GM21526 (cell line): ENCODE measurements at regions not wholly inside any gene's neighbourhood (a gene's known extent, or its start where the extent isn't known, plus 50 kb on each side); places are given as distances from the start of the nearest gene placed in this dataset.
"Not testable (repeated sequence)": the region's sequence is repeated elsewhere in the genome, so short reads cannot be mapped to it uniquely, and the experiment has no call there.

Experiments
- ATAC-seq: cut with Tn5 transposase; IDR thresholded peaks from one replicate; pipeline ENCODE4 v1.9.1; 2021; ENCODE audit warnings: moderate library complexity; ENCODE audit not compliant: unreplicated experiment, low FRiP score

DNA sequence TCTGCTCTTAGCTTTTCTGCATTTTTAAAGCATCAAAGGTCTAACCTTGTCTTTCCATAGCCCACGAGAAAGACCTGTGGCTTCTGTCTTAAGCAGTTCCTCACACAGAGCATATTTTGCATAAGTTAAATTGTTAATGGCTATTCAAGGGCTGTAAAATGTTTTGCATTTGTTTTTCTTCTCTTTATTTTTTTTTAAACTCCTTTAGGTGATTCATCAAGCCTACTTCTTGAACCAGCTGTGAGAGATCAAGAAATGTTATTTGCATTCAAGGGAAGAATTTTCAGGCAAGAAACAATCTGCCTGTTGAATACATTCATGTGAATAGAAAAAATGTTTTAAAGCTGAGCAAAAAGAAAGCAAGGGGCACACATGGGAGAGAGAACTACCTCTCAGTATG, 423.8 kb upstream of the FRG1 start:
- no peak for ATAC-seq

DNA sequence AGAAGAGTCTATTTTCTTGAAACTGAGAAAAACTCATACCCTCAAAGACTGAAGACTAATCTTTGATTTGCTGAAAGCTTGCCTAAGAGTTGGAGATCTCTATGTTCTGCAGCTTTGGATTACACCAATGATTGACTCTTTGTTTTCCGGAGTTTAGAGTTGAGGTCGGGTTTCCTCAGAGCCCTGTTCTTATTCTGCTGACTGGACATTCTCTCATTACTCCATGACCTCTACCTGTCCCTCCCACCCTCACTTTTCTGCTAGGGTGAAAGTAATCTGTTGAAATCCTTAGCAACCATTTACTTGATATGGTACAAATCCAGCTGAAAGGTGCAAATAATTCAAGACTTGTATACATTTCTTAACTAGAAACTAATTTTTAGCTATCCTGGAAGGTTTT, 421.5 kb upstream of the FRG1 start:
- ATAC-seq, result no peak

DNA sequence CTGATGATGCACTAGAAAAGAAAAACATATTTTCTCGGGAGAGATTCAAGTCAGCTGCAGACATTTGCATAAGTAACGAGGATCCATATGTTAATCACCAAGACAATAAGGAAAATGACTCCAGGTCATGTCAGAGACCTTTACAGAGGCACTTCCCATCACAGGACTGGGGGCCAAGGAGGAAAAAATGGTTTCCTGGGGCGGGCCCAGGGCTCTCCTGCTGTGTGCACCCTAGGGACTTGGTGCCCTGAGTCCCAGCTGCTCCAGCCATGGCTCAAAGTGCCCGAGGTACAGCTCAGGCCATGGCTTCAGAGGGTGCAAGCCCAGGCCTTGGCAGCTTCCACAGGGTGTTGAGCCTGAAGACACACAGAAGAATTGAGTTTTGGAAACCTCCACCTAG, 415.4 kb upstream of the FRG1 start:
- no peak for ATAC-seq

- no peak for ATAC-seq
These were observed 409.8 kb upstream of the FRG1 start for GRCh38 chr4:189530848-189531247.

GRCh38 chr4:189533603-189534002, 407.1 kb upstream of the FRG1 start:
- no peak for ATAC-seq

GRCh38 chr4:189547559-189547958, 393.1 kb upstream of the FRG1 start:
- ATAC-seq, result no peak

GRCh38 chr4:189548484-189549125, 392.1 kb upstream of the FRG1 start:
- ATAC-seq, result no peak

DNA sequence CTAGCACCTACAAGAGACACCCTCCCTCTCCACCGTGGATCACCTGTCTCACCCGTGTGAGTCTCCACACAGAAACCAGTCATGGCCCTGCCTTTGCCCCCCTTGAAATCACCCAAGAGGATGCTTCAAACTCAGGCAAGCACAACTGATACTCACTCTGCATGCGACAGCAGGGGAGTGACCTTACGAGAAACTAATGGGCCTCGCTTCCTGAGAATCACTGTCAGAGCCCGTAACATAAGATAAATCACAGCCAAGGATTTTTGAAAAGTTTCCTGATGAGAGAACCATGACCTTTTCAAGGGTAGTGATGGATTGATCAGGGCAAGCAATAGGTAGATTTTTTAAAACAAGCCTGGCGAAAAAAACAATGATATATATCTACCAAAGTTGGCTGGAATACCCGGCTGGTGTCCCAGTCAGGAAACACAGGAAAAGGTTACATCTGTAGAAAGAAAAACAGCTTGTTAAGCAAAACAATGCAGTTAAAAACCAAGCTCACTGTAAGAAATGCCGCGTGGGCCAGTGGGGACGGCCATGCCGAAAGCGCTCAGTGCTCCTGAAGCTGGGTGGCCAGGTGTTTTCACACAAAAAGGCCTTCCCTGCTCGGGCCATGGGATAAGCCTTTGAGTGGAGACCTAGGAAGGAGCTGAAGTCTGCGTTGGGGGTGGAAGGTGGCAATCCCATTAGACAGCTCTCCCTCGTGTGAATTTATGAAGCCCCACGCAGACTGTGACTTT, 388.6 kb upstream of the FRG1 start:
- ATAC-seq, result not testable (repeated sequence)

GRCh38 chr4:189560605-189561004, 380.1 kb upstream of the FRG1 start:
- ATAC-seq, result not testable (repeated sequence)

- ATAC-seq, result not testable (repeated sequence)
These were observed 376.9 kb upstream of the FRG1 start for GRCh38 chr4:189563751-189564150.

- not testable (repeated sequence) for ATAC-seq
These were observed 374.4 kb upstream of the FRG1 start for GRCh38 chr4:189566271-189566670.

DNA sequence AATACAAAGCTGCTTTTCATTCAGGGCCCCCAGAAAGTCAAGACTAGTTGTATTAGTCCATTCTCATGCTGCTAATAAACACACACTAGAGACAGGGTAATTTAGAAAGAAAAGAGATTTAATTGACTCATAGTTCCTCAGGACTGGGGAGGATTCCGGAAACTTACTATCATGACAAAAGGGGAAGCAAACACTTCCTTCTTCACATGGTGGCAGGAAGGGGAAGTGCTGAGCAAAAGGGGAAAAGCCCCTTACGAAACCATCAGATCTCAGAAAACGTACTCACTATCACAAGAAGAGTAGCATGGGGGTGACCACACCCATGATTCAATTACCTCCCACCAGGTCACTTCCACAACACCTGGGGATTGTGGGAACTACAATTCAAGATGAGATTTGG, 373.8 kb upstream of the FRG1 start:
- ATAC-seq, result not testable (repeated sequence)

- ATAC-seq, result not testable (repeated sequence)
These were observed 361.0 kb upstream of the FRG1 start for GRCh38 chr4:189579645-189580044.

DNA sequence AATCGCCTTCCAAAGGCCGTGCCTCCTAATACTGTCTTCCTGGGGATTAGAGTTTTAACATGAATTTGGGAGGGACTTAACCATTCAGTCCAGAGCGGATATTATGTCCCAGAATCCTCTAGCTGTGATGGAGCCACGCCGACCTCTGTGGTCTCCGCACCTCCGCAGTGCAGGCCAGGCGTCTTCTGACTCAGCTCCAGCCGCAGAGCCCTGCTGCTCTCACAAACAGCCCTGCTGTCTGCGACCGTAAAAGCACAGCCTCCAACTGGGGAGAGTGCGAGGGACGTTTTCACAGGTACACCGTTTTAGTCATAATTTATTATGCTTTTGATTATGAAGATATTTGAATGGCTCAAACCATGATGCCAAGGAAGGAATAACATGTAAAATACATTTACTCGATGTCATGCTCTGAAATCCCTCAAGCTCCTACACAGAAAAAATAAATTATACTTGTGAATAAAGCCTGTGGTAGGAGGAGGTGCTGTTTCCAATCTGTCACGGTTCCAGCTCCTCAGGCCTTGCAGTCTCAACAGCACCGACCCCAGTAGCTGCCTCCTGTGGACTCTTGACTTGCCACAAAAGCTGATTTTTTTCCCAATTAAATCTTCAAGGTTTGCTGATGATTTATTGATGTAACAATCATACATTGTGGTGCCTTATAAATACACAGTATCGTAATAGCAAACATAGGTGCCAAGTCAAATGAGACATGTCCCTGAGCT, 353.6 kb upstream of the FRG1 start:
- ATAC-seq, result not testable (repeated sequence)

DNA sequence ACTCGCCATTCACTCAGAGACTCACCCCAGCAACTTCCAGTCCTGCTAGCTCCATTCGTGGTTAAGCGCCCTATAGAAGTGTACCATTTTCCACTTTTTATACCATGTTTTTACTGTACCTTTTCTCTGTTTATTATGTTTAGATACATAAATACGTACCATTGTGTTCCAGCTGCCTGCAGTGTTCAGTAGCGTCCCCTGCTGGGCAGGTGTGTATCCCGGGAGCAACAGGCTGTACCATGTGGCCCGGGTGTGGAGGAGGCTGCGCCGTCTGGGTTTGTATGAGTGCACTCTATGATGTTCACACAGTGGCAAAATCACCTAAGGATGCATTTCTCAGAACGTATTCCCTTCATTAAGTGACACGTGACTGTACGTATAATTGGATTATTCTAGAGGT, 351.5 kb upstream of the FRG1 start:
- not testable (repeated sequence) for ATAC-seq

GRCh38 chr4:189592890-189593289, 347.8 kb upstream of the FRG1 start:
- no peak for ATAC-seq

GRCh38 chr4:189597341-189597740, 343.3 kb upstream of the FRG1 start:
- no peak for ATAC-seq

DNA sequence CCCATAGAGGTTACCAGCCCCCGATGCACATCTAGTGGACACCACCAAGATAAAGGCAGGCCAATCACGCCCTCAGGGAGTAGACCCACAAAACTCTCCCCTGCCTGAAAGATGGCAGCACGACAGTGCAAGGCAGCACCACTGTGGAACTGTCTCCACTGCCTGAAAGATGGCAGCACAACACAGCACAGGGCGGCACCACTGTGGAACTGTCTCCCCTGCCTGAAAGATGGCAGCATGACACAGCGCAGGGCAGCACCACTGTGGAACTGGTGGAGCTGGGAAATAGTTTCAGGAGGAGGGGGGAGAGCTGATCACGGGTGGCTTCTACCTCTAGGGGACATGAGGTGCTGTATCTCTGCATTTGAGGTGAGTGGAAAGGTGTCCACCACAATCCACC, 340.4 kb upstream of the FRG1 start:
- ATAC-seq, result no peak

- no peak for ATAC-seq
These were observed 339.8 kb upstream of the FRG1 start for GRCh38 chr4:189600718-189601435.

- not testable (repeated sequence) for ATAC-seq
These were observed 337.8 kb upstream of the FRG1 start for GRCh38 chr4:189602827-189603226.

DNA sequence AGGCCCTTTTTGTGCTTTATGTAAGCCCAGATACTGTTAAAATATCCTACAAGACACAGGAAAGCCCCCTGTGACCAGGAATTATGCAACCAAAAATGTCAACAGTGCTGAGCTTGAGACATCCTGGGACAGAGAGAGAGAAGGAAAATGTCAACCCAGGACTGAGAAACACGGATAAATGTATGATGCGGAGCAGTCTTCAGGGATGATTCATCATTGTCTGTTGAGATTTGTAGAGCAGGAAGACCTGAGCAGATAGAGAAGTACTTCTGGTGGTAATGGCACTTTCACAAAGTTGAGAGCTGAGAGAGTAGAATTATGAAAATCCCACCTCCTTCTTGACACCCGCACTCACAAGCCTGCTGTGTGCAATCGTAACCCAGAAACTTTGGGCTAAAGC, 330.1 kb upstream of the FRG1 start:
- ATAC-seq, result not testable (repeated sequence)
